GM21786 (cell line): ENCODE measurements at regions not wholly inside any gene's neighbourhood (a gene's known extent, or its start where the extent isn't known, plus 50 kb on each side); places are given as distances from the start of the nearest gene placed in this dataset.

ENCODE experiments used
- ATAC-seq: cut with Tn5 transposase; IDR thresholded peaks from one replicate; pipeline ENCODE4 v1.9.1; 2021; ENCODE audit not compliant: unreplicated experiment

GRCh38 chrX:124820738-124821137, 474.4 kb downstream of the SH2D1A start:
- ATAC-seq, result no peak

GRCh38 chrX:124827258-124827845, 481.0 kb downstream of the SH2D1A start:
- ATAC-seq, result no peak

GRCh38 chrX:124829930-124830329, 483.6 kb downstream of the SH2D1A start:
- ATAC-seq, result peak; percentile 52

- no peak for ATAC-seq
Observed at GRCh38 chrX:124836786-124837185, 482.9 kb upstream of the TEX13C start.

GRCh38 chrX:124842205-124842604, 477.5 kb upstream of the TEX13C start:
- ATAC-seq, result no peak

- no peak for ATAC-seq
Observed at GRCh38 chrX:124860736-124861135, 458.9 kb upstream of the TEX13C start.

GRCh38 chrX:124862301-124862700, 457.4 kb upstream of the TEX13C start:
- no peak for ATAC-seq

- no peak for ATAC-seq
Observed at GRCh38 chrX:124863303-124863702, 456.4 kb upstream of the TEX13C start.

GRCh38 chrX:124887572-124887971, 432.1 kb upstream of the TEX13C start:
- no peak for ATAC-seq

GRCh38 chrX:124895947-124896346, 423.7 kb upstream of the TEX13C start:
- ATAC-seq, result no peak

- no peak for ATAC-seq
Observed at GRCh38 chrX:124902953-124903352, 416.7 kb upstream of the TEX13C start.

- no peak for ATAC-seq
Observed at GRCh38 chrX:124910611-124911010, 409.1 kb upstream of the TEX13C start.

GRCh38 chrX:124917011-124917410, 402.7 kb upstream of the TEX13C start:
- no peak for ATAC-seq

- ATAC-seq, result no peak
Observed at GRCh38 chrX:124925681-124926080, 394.0 kb upstream of the TEX13C start.

- no peak for ATAC-seq
Observed at GRCh38 chrX:124931241-124931640, 388.4 kb upstream of the TEX13C start.

- ATAC-seq, result no peak
Observed at GRCh38 chrX:124931958-124932357, 387.7 kb upstream of the TEX13C start.

- no peak for ATAC-seq
Observed at GRCh38 chrX:124938715-124939114, 381.0 kb upstream of the TEX13C start.

GRCh38 chrX:124940531-124940930, 379.1 kb upstream of the TEX13C start:
- ATAC-seq, result no peak

GRCh38 chrX:124954402-124954801, 365.3 kb upstream of the TEX13C start:
- no peak for ATAC-seq

- no peak for ATAC-seq
Observed at GRCh38 chrX:124960454-124960853, 359.2 kb upstream of the TEX13C start.

- no peak for ATAC-seq
Observed at GRCh38 chrX:124963717-124964116, 356.0 kb upstream of the TEX13C start, which contains the start of gene TENM1. TENM1 (minus strand) TSS chrX:124963817.

GRCh38 chrX:124975456-124975855, 344.2 kb upstream of the TEX13C start:
- ATAC-seq, result no peak

- ATAC-seq, result no peak
Observed at GRCh38 chrX:124981420-124981819, 338.3 kb upstream of the TEX13C start.
